ENCODE measurements at regions not wholly inside any gene's neighbourhood (a gene's known extent, or its start where the extent isn't known, plus 50 kb on each side); places are given as distances from the start of the nearest gene placed in this dataset.

DNA sequence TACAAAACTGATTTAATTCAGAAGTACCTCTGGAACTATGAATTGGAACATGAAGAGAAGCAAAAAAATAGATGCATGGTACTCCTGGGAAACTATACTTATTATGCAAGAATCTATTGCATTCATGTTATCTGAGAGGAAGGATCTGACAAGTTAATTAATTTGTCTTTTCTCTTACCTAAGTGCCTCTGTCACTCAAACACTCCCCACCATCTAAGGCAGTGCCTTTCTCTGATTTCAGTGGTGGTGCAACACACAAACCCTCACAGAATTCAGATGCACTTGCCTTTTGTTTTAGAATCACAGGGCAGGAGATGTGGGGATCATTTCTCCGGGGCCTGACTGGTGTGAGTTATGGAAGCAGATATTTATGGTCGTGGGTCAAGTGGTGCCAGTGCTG is 52.5 kb upstream of the C9orf72 start:
- WGBS (ENCODE audit: insufficient coverage) = 0% methylated on average over 1 of the region's 2 CpGs
- Mint-ChIP-seq H3K27me3 (peaks cover 0 to 3% of the 10 kb centered on the region in 2 donors), H3K27ac (no peak overlapping the region), H3K4me1 (no peaks in the 10 kb centered on the region), H3K4me3 (no peak overlapping the region), H3K36me3 (no peaks in the 10 kb centered on the region), H3K9me3 (no peaks in the 10 kb centered on the region)
- H3K27me3 ChIP-seq (replicated peaks in 1 of 2; ENCODE audit: control insufficient read depth in 2 of 2, extremely low read depth in 1 of 2, insufficient read depth in 2 of 2, low read length in 1 of 2) = no peaks in the 10 kb centered on the region
- H3K9me3 ChIP-seq = no peaks in the 10 kb centered on the region
- no peaks in the 10 kb centered on the region for H3K36me3 ChIP-seq (ENCODE audit: control insufficient read depth in 2 of 2, extremely low read depth in 1 of 2, insufficient read depth in 1 of 2, low read length in 1 of 2)
- H3K4me3 ChIP-seq (ENCODE audit: control insufficient read depth in 1 of 2, extremely low read depth in 1 of 2, low read length in 1 of 2) = no peak overlapping the region
- ChIA-PET CTCF (no interaction called here), POLR2A (no interaction called here)
- ATAC-seq (replicated peaks in 1 of 4) (no peak), DNase-seq (no peak)
- H3K4me1 ChIP-seq (ENCODE audit: control insufficient read depth in 1 of 2, extremely low read depth in 1 of 2, insufficient read depth in 2 of 2, low read length in 2 of 2) = no peaks in the 10 kb centered on the region
- no peak overlapping the region for H3K27ac ChIP-seq (ENCODE audit: low read length)

DNA sequence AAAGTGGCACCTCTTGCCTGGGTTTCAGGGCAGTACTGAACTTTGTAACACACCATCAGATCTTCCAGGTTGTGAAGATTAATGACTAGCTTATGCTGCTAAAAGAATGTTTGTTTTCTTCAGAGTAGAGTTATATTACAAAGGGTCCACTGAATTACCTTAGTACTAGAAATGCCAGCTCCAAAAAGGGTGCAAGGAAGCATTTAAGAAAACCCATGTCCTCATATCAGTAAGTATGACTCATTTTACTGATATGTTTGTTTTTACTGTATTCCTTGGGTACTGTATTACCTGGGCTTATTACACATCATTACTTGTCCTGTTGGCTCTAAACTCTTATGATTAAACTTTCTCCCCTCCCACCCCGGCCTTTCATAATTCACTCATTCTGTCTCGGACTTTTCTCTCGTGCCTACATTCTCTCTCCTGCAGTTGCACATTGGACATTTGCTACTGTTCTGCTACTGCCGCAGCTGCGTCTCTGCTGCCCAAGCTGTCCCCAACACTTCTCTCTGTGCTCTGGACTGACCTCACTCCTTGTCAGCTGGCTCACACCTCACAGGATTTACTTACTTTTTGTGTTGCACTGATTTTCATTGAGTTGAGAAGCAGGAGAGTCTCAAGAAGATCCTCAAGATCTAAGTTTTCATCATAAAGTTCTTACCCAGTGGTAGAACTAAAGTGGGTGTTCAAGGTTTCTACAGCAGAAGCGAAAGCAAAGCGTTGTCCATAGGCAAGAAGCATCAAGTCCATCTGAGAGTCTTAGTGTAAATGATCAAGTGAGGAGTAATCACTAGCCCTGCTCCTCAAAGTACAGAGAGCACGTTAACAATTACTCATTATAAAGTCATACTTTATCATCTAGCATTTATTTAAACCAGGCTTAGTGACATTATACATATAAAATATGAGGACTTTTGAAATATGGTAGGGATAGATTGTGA is 53.2 kb upstream of the C9orf72 start:
- H3K4me3 ChIP-seq (ENCODE audit: control insufficient read depth in 1 of 2, extremely low read depth in 1 of 2, low read length in 1 of 2) = no peak overlapping the region
- WGBS (ENCODE audit: insufficient coverage) = 88% methylated on average over 5 of the region's 8 CpGs
- no peaks in the 10 kb centered on the region for H3K27me3 ChIP-seq (replicated peaks in 1 of 2; ENCODE audit: control insufficient read depth in 2 of 2, extremely low read depth in 1 of 2, insufficient read depth in 2 of 2, low read length in 1 of 2)
- no peaks in the 10 kb centered on the region for H3K4me1 ChIP-seq (ENCODE audit: control insufficient read depth in 1 of 2, extremely low read depth in 1 of 2, insufficient read depth in 2 of 2, low read length in 2 of 2)
- H3K36me3 Mint-ChIP-seq = no peaks in the 10 kb centered on the region
- no peak overlapping the region for H3K4me3 Mint-ChIP-seq
- ChIA-PET CTCF (no interaction called here), POLR2A (no interaction called here)
- no peaks in the 10 kb centered on the region for H3K4me1 Mint-ChIP-seq
- DNase-seq (no peak), ATAC-seq (replicated peaks in 1 of 4) (no peak)
- H3K27ac Mint-ChIP-seq = no peak overlapping the region
- no peaks in the 10 kb centered on the region for H3K36me3 ChIP-seq (ENCODE audit: control insufficient read depth in 2 of 2, extremely low read depth in 1 of 2, insufficient read depth in 1 of 2, low read length in 1 of 2)
- H3K27me3 Mint-ChIP-seq = peaks cover 0 to 3% of the 10 kb centered on the region in 2 donors
- H3K9me3 ChIP-seq = no peaks in the 10 kb centered on the region
- H3K9me3 Mint-ChIP-seq = no peaks in the 10 kb centered on the region
- H3K27ac ChIP-seq (ENCODE audit: low read length) = no peak overlapping the region

GRCh38 chr9:27627188-27627564 is 53.9 kb upstream of the C9orf72 start:
- no CpG with 5 or more reads among the region's 5 CpGs for WGBS (ENCODE audit: insufficient coverage)
- no peaks in the 10 kb centered on the region for H3K4me1 ChIP-seq (ENCODE audit: control insufficient read depth in 1 of 2, extremely low read depth in 1 of 2, insufficient read depth in 2 of 2, low read length in 2 of 2)
- ChIA-PET POLR2A (no interaction called here), CTCF (no interaction called here)
- H3K36me3 Mint-ChIP-seq = no peaks in the 10 kb centered on the region
- ATAC-seq (replicated peaks in 1 of 4) (no peak), DNase-seq (no peak)
- no peak overlapping the region for H3K27ac ChIP-seq (ENCODE audit: low read length)
- H3K4me3 ChIP-seq (ENCODE audit: control insufficient read depth in 1 of 2, extremely low read depth in 1 of 2, low read length in 1 of 2) = no peak overlapping the region
- no peaks in the 10 kb centered on the region for H3K9me3 Mint-ChIP-seq
- H3K36me3 ChIP-seq (ENCODE audit: control insufficient read depth in 2 of 2, extremely low read depth in 1 of 2, insufficient read depth in 1 of 2, low read length in 1 of 2) = no peaks in the 10 kb centered on the region
- H3K4me3 Mint-ChIP-seq = no peak overlapping the region
- H3K27me3 Mint-ChIP-seq = peaks cover 0 to 3% of the 10 kb centered on the region in 2 donors
- no peaks in the 10 kb centered on the region for H3K9me3 ChIP-seq
- no peak overlapping the region for H3K27ac Mint-ChIP-seq
- no peaks in the 10 kb centered on the region for H3K4me1 Mint-ChIP-seq
- no peaks in the 10 kb centered on the region for H3K27me3 ChIP-seq (replicated peaks in 1 of 2; ENCODE audit: control insufficient read depth in 2 of 2, extremely low read depth in 1 of 2, insufficient read depth in 2 of 2, low read length in 1 of 2)

GRCh38 chr9:27628311-27628710 is 55.0 kb upstream of the C9orf72 start:
- Histone ChIP-seq H3K9me3 (no peaks in the 10 kb centered on the region), H3K36me3 (ENCODE audit: control insufficient read depth in 2 of 2, extremely low read depth in 1 of 2, insufficient read depth in 1 of 2, low read length in 1 of 2) (no peaks in the 10 kb centered on the region), H3K4me1 (ENCODE audit: control insufficient read depth in 1 of 2, extremely low read depth in 1 of 2, insufficient read depth in 2 of 2, low read length in 2 of 2) (no peaks in the 10 kb centered on the region), H3K27me3 (replicated peaks in 1 of 2; ENCODE audit: control insufficient read depth in 2 of 2, extremely low read depth in 1 of 2, insufficient read depth in 2 of 2, low read length in 1 of 2) (no peaks in the 10 kb centered on the region), H3K27ac (ENCODE audit: low read length) (no peak overlapping the region), H3K4me3 (ENCODE audit: control insufficient read depth in 1 of 2, extremely low read depth in 1 of 2, low read length in 1 of 2) (no peak overlapping the region)
- POLR2A ChIA-PET = interaction anchor here in 1 of 2 donors (0.6 kb wide), 1 partner anchor 56 kb away, joined by 3 read pairs; no protein-coding TSS in a partner anchor
- Mint-ChIP-seq H3K27ac (no peak overlapping the region), H3K9me3 (no peaks in the 10 kb centered on the region), H3K27me3 (peaks cover 0 to 4% of the 10 kb centered on the region in 2 donors), H3K36me3 (no peaks in the 10 kb centered on the region), H3K4me1 (no peaks in the 10 kb centered on the region), H3K4me3 (no peak overlapping the region)
- DNase-seq (no peak), ATAC-seq (replicated peaks in 1 of 4) (no peak)
- CTCF ChIA-PET = no interaction called here

DNA sequence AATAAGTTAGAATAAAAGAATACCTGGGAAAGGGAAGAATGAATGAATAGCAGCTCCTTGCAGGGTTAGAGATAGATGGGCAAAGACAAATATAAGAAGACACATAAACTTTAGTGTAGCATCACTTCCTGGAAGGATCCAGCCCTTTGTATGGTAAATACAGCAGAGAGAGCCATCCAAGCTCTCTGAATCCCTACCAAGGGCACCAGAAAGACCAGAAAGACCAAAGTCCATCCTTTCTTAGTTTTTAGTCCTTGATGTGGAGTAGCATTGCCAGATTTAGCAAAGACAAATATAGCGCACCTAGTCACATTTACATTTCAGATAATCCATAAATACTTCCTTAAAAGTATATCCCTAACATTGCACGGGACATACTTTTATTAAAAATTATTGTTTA is 56.1 kb upstream of the C9orf72 start:
- ChIA-PET CTCF (no interaction called here), POLR2A (no interaction called here)
- Histone ChIP-seq H3K36me3 (ENCODE audit: control insufficient read depth in 2 of 2, extremely low read depth in 1 of 2, insufficient read depth in 1 of 2, low read length in 1 of 2) (no peaks in the 10 kb centered on the region), H3K4me1 (ENCODE audit: control insufficient read depth in 1 of 2, extremely low read depth in 1 of 2, insufficient read depth in 2 of 2, low read length in 2 of 2) (no peaks in the 10 kb centered on the region), H3K27ac (ENCODE audit: low read length) (no peak overlapping the region), H3K27me3 (replicated peaks in 1 of 2; ENCODE audit: control insufficient read depth in 2 of 2, extremely low read depth in 1 of 2, insufficient read depth in 2 of 2, low read length in 1 of 2) (no peaks in the 10 kb centered on the region), H3K4me3 (ENCODE audit: control insufficient read depth in 1 of 2, extremely low read depth in 1 of 2, low read length in 1 of 2) (no peak overlapping the region), H3K9me3 (no peaks in the 10 kb centered on the region)
- no peak for DNase-seq
- no peak overlapping the region for H3K4me3 Mint-ChIP-seq
- no peaks in the 10 kb centered on the region for H3K9me3 Mint-ChIP-seq
- peaks cover 4 to 7% of the 10 kb centered on the region in 2 donors for H3K27me3 Mint-ChIP-seq
- no peaks in the 10 kb centered on the region for H3K36me3 Mint-ChIP-seq
- no peaks in the 10 kb centered on the region for H3K4me1 Mint-ChIP-seq
- no CpG with 5 or more reads among the region's 2 CpGs for WGBS (ENCODE audit: insufficient coverage)
- no peak for ATAC-seq (replicated peaks in 1 of 4)
- no peak overlapping the region for H3K27ac Mint-ChIP-seq

DNA sequence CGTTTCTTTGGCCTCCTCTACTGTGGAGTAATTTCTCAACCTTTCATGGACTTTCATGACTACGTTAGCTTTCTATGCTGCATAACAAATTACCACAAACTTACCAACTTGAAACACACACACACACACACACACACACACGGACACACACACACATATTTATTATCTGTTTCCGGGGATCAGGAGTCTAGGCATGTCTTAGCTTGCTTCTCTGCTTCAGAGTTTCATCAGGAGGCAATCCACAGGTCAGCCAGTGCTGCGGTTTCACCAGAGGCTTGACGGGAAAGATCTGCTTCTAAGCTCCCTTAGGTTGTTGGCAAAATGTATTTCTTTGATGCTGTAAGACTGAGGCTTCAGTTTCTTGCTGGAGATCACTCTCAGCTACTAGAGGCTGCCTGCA is 59.0 kb upstream of the C9orf72 start:
- DNase-seq (no peak), ATAC-seq (replicated peaks in 1 of 4) (no peak)
- no peaks in the 10 kb centered on the region for H3K4me1 Mint-ChIP-seq
- no peaks in the 10 kb centered on the region for H3K9me3 Mint-ChIP-seq
- Histone ChIP-seq H3K4me3 (ENCODE audit: control insufficient read depth in 1 of 2, extremely low read depth in 1 of 2, low read length in 1 of 2) (no peak overlapping the region), H3K27me3 (replicated peaks in 1 of 2; ENCODE audit: control insufficient read depth in 2 of 2, extremely low read depth in 1 of 2, insufficient read depth in 2 of 2, low read length in 1 of 2) (no peaks in the 10 kb centered on the region), H3K27ac (ENCODE audit: low read length) (no peak overlapping the region), H3K9me3 (no peaks in the 10 kb centered on the region), H3K36me3 (ENCODE audit: control insufficient read depth in 2 of 2, extremely low read depth in 1 of 2, insufficient read depth in 1 of 2, low read length in 1 of 2) (no peaks in the 10 kb centered on the region), H3K4me1 (ENCODE audit: control insufficient read depth in 1 of 2, extremely low read depth in 1 of 2, insufficient read depth in 2 of 2, low read length in 2 of 2) (no peaks in the 10 kb centered on the region)
- ChIA-PET POLR2A (no interaction called here), CTCF (no interaction called here)
- H3K27ac Mint-ChIP-seq = no peak overlapping the region
- H3K4me3 Mint-ChIP-seq = no peak overlapping the region
- H3K36me3 Mint-ChIP-seq = no peaks in the 10 kb centered on the region
- peaks cover 4 to 7% of the 10 kb centered on the region in 2 donors for H3K27me3 Mint-ChIP-seq
- 84% methylated on average over 3 of the region's 6 CpGs for WGBS (ENCODE audit: insufficient coverage)

- Histone ChIP-seq H3K4me1 (ENCODE audit: control insufficient read depth in 1 of 2, extremely low read depth in 1 of 2, insufficient read depth in 2 of 2, low read length in 2 of 2) (no peaks in the 10 kb centered on the region), H3K27me3 (replicated peaks in 1 of 2; ENCODE audit: control insufficient read depth in 2 of 2, extremely low read depth in 1 of 2, insufficient read depth in 2 of 2, low read length in 1 of 2) (no peaks in the 10 kb centered on the region), H3K4me3 (ENCODE audit: control insufficient read depth in 1 of 2, extremely low read depth in 1 of 2, low read length in 1 of 2) (no peak overlapping the region), H3K27ac (ENCODE audit: low read length) (no peak overlapping the region), H3K36me3 (ENCODE audit: control insufficient read depth in 2 of 2, extremely low read depth in 1 of 2, insufficient read depth in 1 of 2, low read length in 1 of 2) (no peaks in the 10 kb centered on the region), H3K9me3 (no peaks in the 10 kb centered on the region)
- WGBS (ENCODE audit: insufficient coverage) = 88% methylated on average over 1 of the region's 4 CpGs
- no peak for DNase-seq
- Mint-ChIP-seq H3K36me3 (no peaks in the 10 kb centered on the region), H3K4me1 (no peaks in the 10 kb centered on the region), H3K27ac (no peak overlapping the region), H3K9me3 (no peaks in the 10 kb centered on the region), H3K4me3 (no peak overlapping the region), H3K27me3 (peaks cover 4 to 11% of the 10 kb centered on the region in 2 donors)
- ATAC-seq (replicated peaks in 1 of 4) = no peak
- POLR2A ChIA-PET = no interaction called here
- CTCF ChIA-PET = no interaction called here
Measured at GRCh38 chr9:27633764-27634163, 60.5 kb upstream of the C9orf72 start.

Measured in T-cell (primary cell).